PC-3 (cell line): ENCODE measurements at regions not wholly inside any gene's neighbourhood (a gene's known extent, or its start where the extent isn't known, plus 50 kb on each side); places are given as distances from the start of the nearest gene placed in this dataset.

Experiments
- ATAC-seq: fragments of 200-7000 bp; cut with Tn5 transposase; 2 replicates; pipeline ENCODE4 v1.9.1; 2020; ENCODE audit warnings: mild to moderate bottlenecking, moderate library complexity
- BruUV-seq: library from RNA; stranded (reverse); fragments of 400-500 nt; replicated peaks from 2 replicates; lab custom pipeline; 2021; lab: Mats Ljungman, UMichigan
- CTCF ChIA-PET: fragments of 300-600 bp; sonication (Branson Sonifier 250); formaldehyde crosslinking; loops from one replicate; lab custom pipeline; 2022; ENCODE audit warnings: antibody characterized with exemption; lab: Charles Lee
- POLR2A ChIA-PET: fragments of 300-600 bp; sonication (Branson Sonifier 250); formaldehyde crosslinking; loops from one replicate; lab custom pipeline; 2022; ENCODE audit warnings: antibody characterized with exemption; ENCODE audit not compliant: unreplicated experiment; lab: Charles Lee
- DNase-seq: peaks from one replicate; pipeline ENCODE4 v3.0.0-alpha.2; 2015
- H2AFZ ChIP-seq: fragments of 300-600 bp; sonication (generic); 2 replicates; pipeline ENCODE4 v1.6.0; 2016; ENCODE audit warnings: antibody characterized with exemption, low read length
- H3F3A ChIP-seq: fragments of 300-600 bp; sonication (generic); one replicate; pipeline ENCODE4 v1.6.0; 2017; ENCODE audit warnings: antibody characterized with exemption, low read length, control low read depth, mild to moderate bottlenecking; ENCODE audit not compliant: unreplicated experiment
- H3K27ac ChIP-seq: fragments of 300-600 bp; sonication (generic); 2 replicates; pipeline ENCODE4 v1.5.1; 2016; ENCODE audit warnings: mild to moderate bottlenecking, low read length
- H3K27me3 ChIP-seq: fragments of 300-600 bp; sonication (generic); 2 replicates; pipeline ENCODE4 v1.6.1; 2016; ENCODE audit warnings: low read length, mixed read lengths
- H3K36me3 ChIP-seq: fragments of 300-600 bp; sonication (generic); 2 replicates; pipeline ENCODE4 v1.6.1; 2016; ENCODE audit warnings: low read depth, mixed run types, low read length, mixed read lengths
- H3K4me1 ChIP-seq: fragments of 300-600 bp; sonication (generic); 2 replicates; pipeline ENCODE4 v1.5.1; 2016; ENCODE audit warnings: low read length; ENCODE audit not compliant: insufficient read depth
- H3K4me2 ChIP-seq: fragments of 300-600 bp; sonication (generic); 2 replicates; pipeline ENCODE4 v1.6.0; 2016; ENCODE audit warnings: low read length
- H3K4me3 ChIP-seq: fragments of 300-600 bp; sonication (generic); 2 replicates; pipeline ENCODE4 v1.5.1; 2016; ENCODE audit warnings: mild to moderate bottlenecking, low read length, mixed read lengths
- H3K79me2 ChIP-seq: fragments of 300-600 bp; sonication (generic); 2 replicates; pipeline ENCODE4 v1.6.1; 2017; ENCODE audit warnings: low read length, mixed read lengths
- H3K9ac ChIP-seq: fragments of 300-600 bp; sonication (generic); 2 replicates; pipeline ENCODE4 v1.6.0; 2016; ENCODE audit warnings: mild to moderate bottlenecking, low read length
- H3K9me2 ChIP-seq: fragments of 300-600 bp; sonication (generic); replicated peaks from 2 replicates; pipeline ENCODE4 v1.6.1; 2016; ENCODE audit warnings: mixed run types, low read length, mixed read lengths
- H3K9me3 ChIP-seq: fragments of 300-600 bp; sonication (generic); 2 replicates; pipeline ENCODE4 v1.6.1; 2016; ENCODE audit warnings: low read length, mixed read lengths
- H4K20me1 ChIP-seq: fragments of 300-600 bp; sonication (generic); 2 replicates; pipeline ENCODE4 v1.6.1; 2016; ENCODE audit warnings: low read length, mixed read lengths
- CTCF ChIP-seq: fragments of 300-600 bp; sonication (generic); conservative IDR thresholded peaks from 2 replicates; pipeline ENCODE4 v1.5.1; 2017; ENCODE audit warnings: antibody characterized with exemption, low read depth, mild to moderate bottlenecking, low read length
- EZH2 ChIP-seq: fragments of 300-600 bp; sonication (generic); IDR thresholded peaks from one replicate; pipeline ENCODE4 v1.6.1; 2017; ENCODE audit warnings: antibody characterized with exemption, mild to moderate bottlenecking, low read length; ENCODE audit not compliant: unreplicated experiment
- EZH2phosphoT487 ChIP-seq: fragments of 300-600 bp; sonication (generic); IDR thresholded peaks from 2 replicates; pipeline ENCODE4 v1.6.1; 2018; ENCODE audit warnings: mild to moderate bottlenecking, antibody characterized with exemption, low read length, borderline replicate concordance
- intact Hi-C: fragments of 100-400 bp; cut with micrococcal nuclease; formaldehyde crosslinking; loops from 2 replicates; pipeline ENCODE4 v1.9.0; 2023

DNA sequence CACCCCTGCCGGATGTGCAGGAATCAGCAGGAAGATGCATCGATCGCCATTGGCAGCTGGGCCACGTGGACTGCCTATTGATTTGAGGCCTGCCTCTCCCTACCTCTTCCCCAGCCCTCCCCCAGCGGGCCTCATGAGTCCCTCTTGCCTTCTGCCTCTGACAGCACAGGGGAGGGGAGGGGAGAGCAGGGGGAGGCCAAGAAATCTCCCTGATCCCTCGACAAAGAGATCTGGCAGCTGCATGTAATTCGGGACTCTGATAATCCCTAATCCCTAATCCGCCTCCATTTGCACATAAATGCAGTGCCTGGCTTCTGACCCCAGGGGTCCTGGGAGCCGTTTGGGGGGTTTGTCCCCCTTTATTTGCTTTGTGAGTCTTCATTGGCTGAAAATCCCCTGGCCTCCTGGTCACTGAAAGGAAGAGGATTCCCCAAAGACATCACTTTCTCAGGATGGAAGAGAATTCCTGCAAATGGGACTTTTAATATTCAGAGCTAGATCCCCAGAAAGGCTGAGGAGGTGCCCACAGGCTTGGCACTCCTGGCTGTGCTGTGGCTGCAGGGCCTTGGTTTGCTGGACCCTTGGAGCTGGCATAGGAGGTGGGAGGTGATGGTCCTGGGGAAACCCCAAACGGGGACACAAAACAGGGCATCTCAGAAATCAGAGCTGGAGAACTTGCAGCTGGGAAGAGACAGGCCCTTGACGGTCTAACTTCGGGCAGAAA lies 239.4 kb upstream of the POU3F1 start:
- Histone ChIP-seq H3K9me2 (no peaks in the 10 kb centered on the region), H3K79me2 (no peaks in the 10 kb centered on the region), H3K4me1 (no peaks in the 10 kb centered on the region), H3K36me3 (no peaks in the 10 kb centered on the region), H3F3A (no peaks in the 10 kb centered on the region), H3K4me2 (no peak overlapping the region), H3K9me3 (no peaks in the 10 kb centered on the region), H3K27ac (no peak overlapping the region), H4K20me1 (no peaks in the 10 kb centered on the region), H3K9ac (no peak overlapping the region), H2AFZ (no peak overlapping the region), H3K27me3 (peaks cover 73% of the 10 kb centered on the region), H3K4me3 (no peak overlapping the region)
- POLR2A ChIA-PET: no interaction called here
- BruUV-seq: no TSS peak
- no peak for ATAC-seq
- CTCF ChIA-PET: no interaction called here
- no peak for DNase-seq
- intact Hi-C loops: no loop called here
- no peak for TF ChIP-seq CTCF
- no peak for TF ChIP-seq EZH2phosphoT487
- TF ChIP-seq EZH2: no peak

DNA sequence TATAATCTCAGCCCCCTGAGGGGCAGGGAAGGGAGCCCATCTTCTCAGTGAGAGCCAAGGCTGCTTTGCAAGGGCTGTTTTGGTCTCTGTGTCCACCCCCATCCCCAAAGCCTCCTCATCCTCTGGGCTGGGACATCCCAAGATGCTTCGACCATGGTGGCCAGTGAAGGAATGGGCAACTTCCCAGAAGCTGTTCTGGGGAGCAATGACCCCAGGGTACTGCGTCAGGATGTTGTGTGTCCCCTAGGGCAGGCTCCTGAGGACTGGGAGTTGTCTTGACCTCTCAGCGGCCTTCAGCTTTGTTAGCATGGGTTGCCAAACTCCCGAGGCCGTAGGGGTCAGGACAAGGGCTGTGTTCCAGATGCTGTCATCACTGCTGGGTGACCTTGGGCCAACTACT lies 238.4 kb upstream of the POU3F1 start:
- POLR2A ChIA-PET: no interaction called here
- H4K20me1 ChIP-seq: no peaks in the 10 kb centered on the region
- no peaks in the 10 kb centered on the region for H3F3A ChIP-seq
- no peak overlapping the region for H2AFZ ChIP-seq
- no peak overlapping the region for H3K4me2 ChIP-seq
- no TSS peak for BruUV-seq
- ATAC-seq: no peak
- no peak overlapping the region for H3K27ac ChIP-seq
- H3K9ac ChIP-seq: no peak overlapping the region
- H3K4me1 ChIP-seq: no peaks in the 10 kb centered on the region
- intact Hi-C loops: no loop called here
- H3K36me3 ChIP-seq: no peaks in the 10 kb centered on the region
- no peaks in the 10 kb centered on the region for H3K9me2 ChIP-seq
- no peak for TF ChIP-seq EZH2phosphoT487
- no peak for TF ChIP-seq CTCF
- TF ChIP-seq EZH2: no peak
- H3K4me3 ChIP-seq: no peak overlapping the region
- no peaks in the 10 kb centered on the region for H3K79me2 ChIP-seq
- H3K9me3 ChIP-seq: no peaks in the 10 kb centered on the region
- no peak for DNase-seq
- H3K27me3 ChIP-seq: peaks cover 71% of the 10 kb centered on the region
- CTCF ChIA-PET: no interaction called here
